Esophagus squamous epithelium (tissue), 5 donors: ENCODE measurements at regions not wholly inside any gene's neighbourhood (a gene's known extent, or its start where the extent isn't known, plus 50 kb on each side); places are given as distances from the start of the nearest gene placed in this dataset.
"Not testable (repeated sequence)": the region's sequence is repeated elsewhere in the genome, so short reads cannot be mapped to it uniquely, and the experiment has no call there.

Experiments used
- DNase-seq: peaks from one replicate; lab custom pipeline; 2025; lab: John Stamatoyannopoulos, UW
- H3K27ac ChIP-seq, 4 donors: fragments of 200-600 bp; sonication (generic); one replicate each; pipeline ENCODE4 v1.5.1; 2016 to 2019; ENCODE audit warnings: mild to moderate bottlenecking in 1 of 4
- H3K27me3 ChIP-seq, 4 donors: fragments of 200-600 bp; sonication (generic); 1 replicate in 3 of 4; 2 replicates in 1 of 4; pipeline versions ENCODE4 v1.5.1 to v1.6.0; 2017 to 2021; ENCODE audit warnings: antibody characterized with exemption in 1 of 4
- H3K36me3 ChIP-seq, 3 donors: fragments of 200-600 bp; sonication (generic); one replicate each; pipeline ENCODE4 v1.5.1; 2016 to 2019
- H3K4me1 ChIP-seq, 3 donors: fragments of 200-600 bp; sonication (generic); one replicate each; pipeline ENCODE4 v1.5.1; 2017 to 2019
- H3K4me3 ChIP-seq, 4 donors: fragments of 200-600 bp; sonication (generic); 1 replicate in 3 of 4; 2 replicates in 1 of 4; pipeline ENCODE4 v1.5.1; 2016 to 2019; ENCODE audit warnings: mild to moderate bottlenecking in 2 of 4, moderate library complexity in 1 of 4
- H3K9me3 ChIP-seq, 3 donors: fragments of 200-600 bp; sonication (generic); one replicate each; pipeline ENCODE4 v1.5.1; 2016 to 2019
- POLR2A ChIP-seq, 4 donors: fragments of 450-650 bp; IDR thresholded peaks; one replicate each; pipeline ENCODE4 v1.6.1; 2017; ENCODE audit warnings: antibody characterized with exemption in 4 of 4, mild to moderate bottlenecking in 4 of 4, moderate library complexity in 3 of 4
- WGBS, 2 donors: methylation state at CpG; one replicate each; pipeline ENCODE4 v1.1.5; 2018; 5-methylcytosine and 5-hydroxymethylcytosine counted together
- intact Hi-C: fragments of 100-400 bp; cut with DNase I; formaldehyde crosslinking; loops from one replicate; pipeline ENCODE4 v1.15.0; 2022
- TF ChIP-seq, protein P1 (sequence below), 6 experiments: fragments of 450-650 bp in 4 of 6; fragments of 200-600 bp in 2 of 6; sonication (generic) in 2 of 6; IDR thresholded peaks; one replicate each; pipeline ENCODE4 v1.5.1; 2016 to 2019; ENCODE audit warnings: antibody characterized with exemption in 6 of 6, mild to moderate bottlenecking in 4 of 6, moderate library complexity in 4 of 6
- donor health status: DM: yes; HTN: yes; CAD: no.

GRCh38 chr6:121617388-121617787, 181.9 kb downstream of the GJA1 start:
- TF ChIP-seq, protein P1, sequence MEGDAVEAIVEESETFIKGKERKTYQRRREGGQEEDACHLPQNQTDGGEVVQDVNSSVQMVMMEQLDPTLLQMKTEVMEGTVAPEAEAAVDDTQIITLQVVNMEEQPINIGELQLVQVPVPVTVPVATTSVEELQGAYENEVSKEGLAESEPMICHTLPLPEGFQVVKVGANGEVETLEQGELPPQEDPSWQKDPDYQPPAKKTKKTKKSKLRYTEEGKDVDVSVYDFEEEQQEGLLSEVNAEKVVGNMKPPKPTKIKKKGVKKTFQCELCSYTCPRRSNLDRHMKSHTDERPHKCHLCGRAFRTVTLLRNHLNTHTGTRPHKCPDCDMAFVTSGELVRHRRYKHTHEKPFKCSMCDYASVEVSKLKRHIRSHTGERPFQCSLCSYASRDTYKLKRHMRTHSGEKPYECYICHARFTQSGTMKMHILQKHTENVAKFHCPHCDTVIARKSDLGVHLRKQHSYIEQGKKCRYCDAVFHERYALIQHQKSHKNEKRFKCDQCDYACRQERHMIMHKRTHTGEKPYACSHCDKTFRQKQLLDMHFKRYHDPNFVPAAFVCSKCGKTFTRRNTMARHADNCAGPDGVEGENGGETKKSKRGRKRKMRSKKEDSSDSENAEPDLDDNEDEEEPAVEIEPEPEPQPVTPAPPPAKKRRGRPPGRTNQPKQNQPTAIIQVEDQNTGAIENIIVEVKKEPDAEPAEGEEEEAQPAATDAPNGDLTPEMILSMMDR (IDR thresholded peaks at IDR 0.05) = no peak
- TF ChIP-seq POLR2A (IDR thresholded peaks at IDR 0.05) = no peak
- H3K4me3 ChIP-seq = no peak overlapping the region
- intact Hi-C loops = no loop called here

DNA sequence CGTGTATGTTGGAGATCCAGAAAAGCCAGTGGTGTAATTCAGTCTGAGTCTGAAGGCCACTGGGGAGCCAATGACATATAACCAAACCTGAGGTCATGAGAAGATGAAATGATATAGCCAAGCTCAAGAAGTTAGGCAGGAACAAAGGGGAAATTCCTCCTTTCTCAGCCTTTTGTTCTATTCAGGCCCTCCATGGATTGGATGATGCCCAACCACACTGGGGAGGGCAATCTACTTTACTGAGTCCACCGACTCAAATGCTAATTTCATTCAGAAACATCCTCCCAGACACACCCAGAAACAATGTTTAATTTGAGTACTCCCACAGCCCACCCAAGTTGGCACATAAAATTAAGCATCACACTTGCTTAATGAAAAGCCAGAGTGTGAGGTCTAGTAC, 183.6 kb downstream of the GJA1 start:
- intact Hi-C loops = no loop called here
- TF ChIP-seq, protein P1 (IDR thresholded peaks at IDR 0.05) = no peak
- no peak for TF ChIP-seq POLR2A (IDR thresholded peaks at IDR 0.05)
- Histone ChIP-seq H3K27me3 (no peaks in the 10 kb centered on the region), H3K36me3 (no peaks in the 10 kb centered on the region), H3K9me3 (no peaks in the 10 kb centered on the region), H3K4me3 (no peak overlapping the region), H3K27ac (no peak overlapping the region), H3K4me1 (no peaks in the 10 kb centered on the region)
- DNase-seq = no peak
- 60 to 73% methylated on average over 2 of the region's 2 CpGs for WGBS, 2 donors

More at GRCh38 chr6:121617388-121617787, 181.9 kb downstream of the GJA1 start:
- H3K36me3 ChIP-seq = no peaks in the 10 kb centered on the region
- no peak for DNase-seq
- no peak overlapping the region for H3K27ac ChIP-seq
- H3K27me3 ChIP-seq = no peaks in the 10 kb centered on the region
- H3K9me3 ChIP-seq = no peaks in the 10 kb centered on the region
- H3K4me1 ChIP-seq = no peaks in the 10 kb centered on the region

DNA sequence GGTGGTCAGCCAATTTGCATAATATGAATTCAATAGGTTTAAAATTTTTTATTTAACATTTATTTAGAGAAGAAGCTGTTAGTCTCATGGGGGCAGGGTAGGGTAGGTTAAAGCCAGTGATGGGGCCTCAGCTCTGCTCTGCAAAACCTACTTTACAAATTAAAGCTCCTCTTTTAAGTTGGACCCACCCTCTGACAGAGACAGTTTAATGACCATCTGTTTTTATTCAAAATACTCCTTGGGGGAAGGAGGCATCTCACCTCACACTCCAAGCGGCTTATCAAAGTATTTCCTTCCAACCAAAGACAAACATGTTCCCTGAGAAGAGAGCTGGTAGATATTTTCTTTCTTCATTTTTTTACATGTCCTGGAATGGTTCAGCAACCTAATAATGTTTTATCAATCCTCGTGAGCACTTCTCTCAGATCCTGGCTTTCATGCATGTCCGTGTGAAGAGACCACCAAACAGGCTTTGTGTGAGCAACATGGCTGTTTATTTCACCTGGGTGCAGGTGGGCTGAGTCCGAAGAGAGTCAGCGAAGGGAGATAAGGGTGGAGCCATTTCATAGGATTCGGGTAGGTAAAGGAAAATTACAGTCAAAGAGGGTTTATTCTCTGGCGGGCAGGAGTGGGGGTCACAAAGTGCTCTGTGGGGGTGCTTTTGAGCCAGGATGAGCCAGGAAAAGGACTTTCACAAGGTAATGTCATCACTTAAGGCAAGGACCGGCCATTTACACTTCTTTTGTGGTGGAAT, 184.7 kb downstream of the GJA1 start:
- Histone ChIP-seq H3K4me1 (no peaks in the 10 kb centered on the region), H3K4me3 (no peak overlapping the region), H3K27me3 (no peaks in the 10 kb centered on the region), H3K27ac (no peak overlapping the region), H3K9me3 (no peaks in the 10 kb centered on the region), H3K36me3 (no peaks in the 10 kb centered on the region)
- TF ChIP-seq, protein P1 (IDR thresholded peaks at IDR 0.05) = no peak
- TF ChIP-seq POLR2A (IDR thresholded peaks at IDR 0.05) = no peak
- intact Hi-C loops = no loop called here
- WGBS, 2 donors = 79 to 82% methylated on average over 7 to 8 of the region's 8 CpGs
- DNase-seq = no peak

DNA sequence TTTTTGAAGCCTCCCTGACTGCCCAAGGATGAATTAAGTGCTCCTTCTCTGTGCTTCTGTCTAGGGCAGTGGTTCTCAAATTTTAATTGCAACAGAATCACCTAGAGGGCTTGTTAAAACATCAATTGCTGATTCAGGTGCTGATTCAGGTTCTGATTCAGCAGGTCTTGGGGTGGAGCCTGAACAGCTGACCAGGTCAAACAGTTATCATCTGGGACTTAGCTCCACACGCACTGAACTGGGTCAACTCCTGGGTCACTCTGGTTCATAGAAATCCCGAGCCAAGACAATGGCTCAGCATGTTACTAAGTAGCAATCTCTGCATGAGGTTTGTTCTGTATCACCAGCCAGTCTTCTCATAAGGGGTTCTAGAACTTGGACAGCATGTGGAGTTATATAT, 192.3 kb downstream of the GJA1 start:
- Histone ChIP-seq H3K36me3 (no peaks in the 10 kb centered on the region), H3K9me3 (peaks cover 0 to 7% (median 0%) of the 10 kb centered on the region in 3 donors), H3K27ac (no peak overlapping the region), H3K4me1 (peaks cover 0 to 33% (median 4%) of the 10 kb centered on the region in 3 donors), H3K4me3 (no peak overlapping the region), H3K27me3 (no peaks in the 10 kb centered on the region)
- 53% methylated on average over 2 of the region's 2 CpGs; no CpG with 5 or more reads in 1 of the 2 donors for WGBS, 2 donors
- intact Hi-C loops = no loop called here
- no peak for DNase-seq
- TF ChIP-seq POLR2A (IDR thresholded peaks at IDR 0.05) = no peak

- H3K36me3 ChIP-seq = no peaks in the 10 kb centered on the region
- H3K27ac ChIP-seq = peak overlapping the region in 1 of 4 donors; percentile 23
- H3K9me3 ChIP-seq = peaks cover 0 to 7% (median 2%) of the 10 kb centered on the region in 3 donors
- no peaks in the 10 kb centered on the region for H3K27me3 ChIP-seq
- no peak for TF ChIP-seq POLR2A (IDR thresholded peaks at IDR 0.05)
- TF ChIP-seq, protein P1 (IDR thresholded peaks at IDR 0.05) = no peak
- no peak for DNase-seq
- H3K4me3 ChIP-seq = no peak overlapping the region
- peaks cover 0 to 33% (median 4%) of the 10 kb centered on the region in 3 donors for H3K4me1 ChIP-seq
- intact Hi-C loops = no loop called here
Observed at GRCh38 chr6:121630716-121631115, 195.3 kb downstream of the GJA1 start.

- Histone ChIP-seq H3K9me3 (peaks cover 0 to 12% (median 7%) of the 10 kb centered on the region in 3 donors), H3K4me1 (peaks cover 0 to 33% (median 4%) of the 10 kb centered on the region in 3 donors)
- H3K4me3 ChIP-seq, H3K27ac ChIP-seq, intact Hi-C loops, DNase-seq, H3K36me3 ChIP-seq, H3K27me3 ChIP-seq: not testable (repeated sequence)
Observed at GRCh38 chr6:121631752-121632151, 196.3 kb downstream of the GJA1 start.
